ENCODE measurements at regions not wholly inside any gene's neighbourhood (a gene's known extent, or its start where the extent isn't known, plus 50 kb on each side); places are given as distances from the start of the nearest gene placed in this dataset.
A peak's percentile ranks its signal among the peaks of the same experiment; 100 is the strongest.

DNA sequence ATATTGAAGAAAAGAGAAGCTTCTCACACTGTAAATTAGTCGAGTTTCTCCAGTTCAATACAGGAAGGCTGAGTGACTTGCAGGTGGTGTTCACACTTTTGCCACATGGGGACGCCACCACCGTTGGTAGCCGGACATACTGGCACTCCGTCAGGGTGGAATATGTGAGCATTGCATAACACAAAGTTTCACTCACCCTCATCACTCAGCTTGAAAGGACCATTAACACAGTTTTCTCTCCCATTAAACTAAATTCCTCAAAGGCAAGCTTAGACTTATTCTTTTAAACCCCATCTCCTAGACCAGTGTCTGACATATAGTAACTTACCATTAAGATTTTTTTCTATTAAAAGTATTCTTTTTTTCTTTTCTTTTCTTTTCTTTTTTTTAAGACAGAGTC lies 105.3 kb upstream of the SERBP1 start:
- TF ChIP-seq EZH2 (IDR thresholded peaks at IDR 0.05; ENCODE audit: borderline replicate concordance, insufficient read depth, low read depth, low read length, poor library complexity, severe bottlenecking) (no peak), CTCF (IDR thresholded peaks at IDR 0.05) (peak; percentile 47)
